ENCODE measurements at regions not wholly inside any gene's neighbourhood (a gene's known extent, or its start where the extent isn't known, plus 50 kb on each side); places are given as distances from the start of the nearest gene placed in this dataset.
A peak's percentile ranks its signal among the peaks of the same experiment; 100 is the strongest.

- Histone ChIP-seq H4K20me1 (ENCODE audit: insufficient read depth, low read length) (no peaks in the 10 kb centered on the region), H3K9me3 (ENCODE audit: low read length) (no peaks in the 10 kb centered on the region), H3K4me3 (replicated peaks in 1 of 3; ENCODE audit: insufficient read depth in 1 of 3, low read depth in 2 of 3, low read length in 3 of 3) (no peak overlapping the region), H3K9ac (ENCODE audit: insufficient read depth, low read depth, low read length) (no peak overlapping the region), H3K27ac (ENCODE audit: extremely low read length, insufficient read depth, low read length) (no peak overlapping the region), H3K4me1 (ENCODE audit: insufficient read depth, low read length) (peaks cover 44% of the 10 kb centered on the region), H2AFZ (ENCODE audit: low read length) (no peak overlapping the region), H3K36me3 (replicated peaks in 1 of 2; ENCODE audit: control insufficient read depth in 1 of 2, insufficient read depth in 2 of 2, low read length in 2 of 2) (no peaks in the 10 kb centered on the region), H3K79me2 (ENCODE audit: insufficient read depth, low read length) (no peaks in the 10 kb centered on the region), H3K4me2 (ENCODE audit: low read depth, low read length) (no peak overlapping the region; the same call in 1 of the 2 replicates), H3K27me3 (ENCODE audit: control insufficient read depth in 1 of 2, insufficient read depth in 2 of 2, low read length in 2 of 2) (no peaks in the 10 kb centered on the region)
- POLR2A ChIA-PET = no interaction called here
- no peak for TF ChIP-seq FOXK1 (CRISPR knock-in tag; IDR thresholded peaks at IDR 0.05; ENCODE audit: borderline replicate concordance, low read depth)
- CTCF ChIA-PET (ENCODE audit: low intra/inter-chr PET ratio, low total read pairs) = no interaction called here
- WGBS (ENCODE audit: low lambda C conversion rate) = 16% methylated on average over 6 of the region's 6 CpGs
- in situ Hi-C loops (cut with HindIII; ENCODE audit: extremely low pct_ligation_motif_present, low pct_unique_long_range_greater_than_20kb) (no loop called here), intact Hi-C loops (cut with micrococcal nuclease; ENCODE audit: unreplicated experiment) (no loop called here)
- BruUV-seq (replicated peaks) = no TSS peak
- ATAC-seq (no peak), DNase-seq (ENCODE audit: low spot score) (no peak), FAIRE-seq (no peak)
Observed at GRCh38 chr7:91554883-91555282, 290.6 kb downstream of the FZD1 start.

- in situ Hi-C loops (cut with HindIII; ENCODE audit: extremely low pct_ligation_motif_present, low pct_unique_long_range_greater_than_20kb) = no loop called here
- peaks cover 38% of the 10 kb centered on the region for H3K4me1 ChIP-seq (ENCODE audit: insufficient read depth, low read length)
- no peak overlapping the region for H2AFZ ChIP-seq (ENCODE audit: low read length)
- H3K9ac ChIP-seq (ENCODE audit: insufficient read depth, low read depth, low read length) = no peak overlapping the region
- H3K9me3 ChIP-seq (ENCODE audit: low read length) = no peaks in the 10 kb centered on the region
- no peak for ATAC-seq
- no peaks in the 10 kb centered on the region for H3K27me3 ChIP-seq (ENCODE audit: control insufficient read depth in 1 of 2, insufficient read depth in 2 of 2, low read length in 2 of 2)
- no peak overlapping the region for H3K4me2 ChIP-seq (ENCODE audit: low read depth, low read length)
- no TSS peak for BruUV-seq (replicated peaks)
- DNase-seq (ENCODE audit: low spot score) = no peak
- TF ChIP-seq ZNF629 (CRISPR knock-in tag; conservative IDR thresholded peaks at IDR 0.05) (peak; percentile 52; the same call in 1 of the 2 replicates), TCF7 (IDR thresholded peaks at IDR 0.05; ENCODE audit: low read depth) (no peak)
- WGBS (ENCODE audit: low lambda C conversion rate) = 17% methylated on average over 4 of the region's 4 CpGs
- H3K36me3 ChIP-seq (replicated peaks in 1 of 2; ENCODE audit: control insufficient read depth in 1 of 2, insufficient read depth in 2 of 2, low read length in 2 of 2) = no peaks in the 10 kb centered on the region
- no peak for FAIRE-seq
- intact Hi-C loops (cut with micrococcal nuclease; ENCODE audit: unreplicated experiment) = no loop called here
- no peaks in the 10 kb centered on the region for H3K79me2 ChIP-seq (ENCODE audit: insufficient read depth, low read length)
- H4K20me1 ChIP-seq (ENCODE audit: insufficient read depth, low read length) = no peaks in the 10 kb centered on the region
- no peak overlapping the region for H3K4me3 ChIP-seq (replicated peaks in 1 of 3; ENCODE audit: insufficient read depth in 1 of 3, low read depth in 2 of 3, low read length in 3 of 3)
- CTCF ChIA-PET (ENCODE audit: low intra/inter-chr PET ratio, low total read pairs) = no interaction called here
- POLR2A ChIA-PET = no interaction called here
- no peak overlapping the region for H3K27ac ChIP-seq (ENCODE audit: extremely low read length, insufficient read depth, low read length)
Observed at GRCh38 chr7:91556239-91556638, 292.0 kb downstream of the FZD1 start.

All from HepG2 (cell line).